Erythroblast (primary cell): ENCODE measurements at regions not wholly inside any gene's neighbourhood (a gene's known extent, or its start where the extent isn't known, plus 50 kb on each side); places are given as distances from the start of the nearest gene placed in this dataset.
A peak's percentile ranks its signal among the peaks of the same experiment; 100 is the strongest.
"Not testable (repeated sequence)": the region's sequence is repeated elsewhere in the genome, so short reads cannot be mapped to it uniquely, and the experiment has no call there.

Source experiments
- DNase-seq, 2 experiments: peaks; one replicate each; lab custom pipeline; 2025; lab: John Stamatoyannopoulos, UW
- GATA1 ChIP-seq: IDR thresholded peaks from 2 replicates; pipeline ENCODE4 v1.6.1; 2011; ENCODE audit warnings: low read depth, mild to moderate bottlenecking, control low read depth, low read length, moderate library complexity
- POLR2A ChIP-seq: IDR thresholded peaks from 2 replicates; pipeline ENCODE4 v1.6.1; 2011; ENCODE audit warnings: mild to moderate bottlenecking, low read length

- no peak for DNase-seq
- TF ChIP-seq POLR2A, result no peak
- no peak for TF ChIP-seq GATA1
Measured at GRCh38 chr14:23725980-23726710, 90.0 kb downstream of the DHRS2 start.

- TF ChIP-seq POLR2A (no peak), GATA1 (no peak)
- DNase-seq, result peak; percentile 38 to 56
Measured at GRCh38 chr14:23727566-23728335, 91.6 kb downstream of the DHRS2 start.

- DNase-seq, result no peak
- TF ChIP-seq POLR2A (no peak), GATA1 (no peak)
Measured at GRCh38 chr14:23728791-23729190, 92.6 kb downstream of the DHRS2 start.

GRCh38 chr14:23729720-23730387, 93.7 kb downstream of the DHRS2 start:
- DNase-seq, result no peak
- TF ChIP-seq POLR2A, result no peak
- no peak for TF ChIP-seq GATA1

- no peak for DNase-seq
- no peak for TF ChIP-seq POLR2A
- TF ChIP-seq GATA1, result no peak
Measured at GRCh38 chr14:23735394-23735793, 99.2 kb downstream of the DHRS2 start.

- not testable (repeated sequence) for DNase-seq
Measured at GRCh38 chr14:23744368-23744767, 108.2 kb downstream of the DHRS2 start.

- no peak for DNase-seq
Measured at GRCh38 chr14:23750357-23750756, 114.2 kb downstream of the DHRS2 start.

GRCh38 chr14:23751616-23752015, 115.5 kb downstream of the DHRS2 start:
- TF ChIP-seq POLR2A (no peak), GATA1 (no peak)
- no peak for DNase-seq

More at GRCh38 chr14:23750357-23750756, 114.2 kb downstream of the DHRS2 start:
- no peak for TF ChIP-seq POLR2A
- no peak for TF ChIP-seq GATA1

GRCh38 chr14:23763394-23763793, 127.2 kb downstream of the DHRS2 start:
- no peak for DNase-seq
- TF ChIP-seq POLR2A, result no peak
- TF ChIP-seq GATA1, result no peak

- no peak for TF ChIP-seq POLR2A
- no peak for TF ChIP-seq GATA1
- no peak for DNase-seq
Measured at GRCh38 chr14:23766737-23767401, 130.7 kb downstream of the DHRS2 start.

GRCh38 chr14:23769221-23769728, 133.1 kb downstream of the DHRS2 start:
- not testable (repeated sequence) for DNase-seq

GRCh38 chr14:23773981-23774380, 137.8 kb downstream of the DHRS2 start:
- DNase-seq, result no peak
- TF ChIP-seq GATA1 (no peak), POLR2A (no peak)

GRCh38 chr14:23776296-23776695, 140.1 kb downstream of the DHRS2 start:
- TF ChIP-seq GATA1, result no peak
- DNase-seq, result no peak
